ENCODE measurements at regions not wholly inside any gene's neighbourhood (a gene's known extent, or its start where the extent isn't known, plus 50 kb on each side); places are given as distances from the start of the nearest gene placed in this dataset.
"Not testable (repeated sequence)": the region's sequence is repeated elsewhere in the genome, so short reads cannot be mapped to it uniquely, and the experiment has no call there.

GRCh38 chr1:166676981-166677380, 162.3 kb upstream of the POGK start:
- Histone ChIP-seq H3K4me3 (no peak overlapping the region), H3K27ac (no peak overlapping the region)

DNA sequence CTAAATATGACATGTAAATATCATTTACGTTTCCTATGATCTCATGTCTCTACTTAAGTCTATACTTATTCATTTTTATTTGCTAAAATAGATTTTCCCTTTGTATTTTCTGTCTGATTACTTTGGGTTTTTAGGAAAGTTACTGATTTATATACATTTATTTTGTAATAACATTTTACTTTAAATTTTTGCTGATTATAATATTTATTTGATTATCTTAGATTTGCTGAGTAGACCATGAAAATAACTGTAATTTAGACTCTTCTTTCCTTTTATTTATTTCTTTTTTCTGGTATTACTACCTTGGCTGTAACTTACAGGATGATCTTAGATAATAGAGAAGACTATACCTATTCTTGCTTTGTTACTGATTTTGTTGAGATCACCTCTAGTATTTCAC, 159.9 kb upstream of the POGK start:
- Histone ChIP-seq H3K4me3 (no peak overlapping the region), H3K27ac (no peak overlapping the region)

- Histone ChIP-seq H3K27ac (no peak overlapping the region), H3K4me3 (no peak overlapping the region)
Measured at GRCh38 chr1:166682588-166682987, 156.7 kb upstream of the POGK start.

DNA sequence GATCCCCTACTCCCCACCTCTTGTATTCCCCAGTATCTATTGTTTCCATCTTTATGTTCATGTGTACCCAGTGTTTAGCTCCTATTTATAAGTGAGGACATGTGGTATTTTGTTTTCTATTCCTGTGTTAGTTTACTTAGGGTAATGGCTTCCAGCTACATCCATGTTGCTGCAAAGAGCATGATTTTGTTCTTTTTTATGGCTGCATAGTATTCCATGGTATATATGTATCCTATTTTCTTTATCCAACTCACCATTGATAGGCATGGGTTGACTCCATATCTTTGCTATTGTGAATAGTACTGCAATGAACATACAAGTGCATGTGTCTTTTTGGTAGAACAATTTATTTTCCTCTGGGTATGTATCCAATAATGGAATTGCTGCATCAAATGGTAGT, 154.6 kb upstream of the POGK start:
- H3K27ac ChIP-seq, H3K4me3 ChIP-seq: not testable (repeated sequence)

GRCh38 chr1:166685200-166685599, 154.1 kb upstream of the POGK start:
- Histone ChIP-seq H3K27ac (no peak overlapping the region), H3K4me3 (no peak overlapping the region)

GRCh38 chr1:166685891-166686290, 153.4 kb upstream of the POGK start:
- H3K27ac ChIP-seq, H3K4me3 ChIP-seq: not testable (repeated sequence)

GRCh38 chr1:166690596-166690995, 148.7 kb upstream of the POGK start:
- not testable (repeated sequence) for H3K4me3 ChIP-seq, H3K27ac ChIP-seq

GRCh38 chr1:166691476-166691875, 147.8 kb upstream of the POGK start:
- no peak overlapping the region for H3K4me3 ChIP-seq
- no peak overlapping the region for H3K27ac ChIP-seq

DNA sequence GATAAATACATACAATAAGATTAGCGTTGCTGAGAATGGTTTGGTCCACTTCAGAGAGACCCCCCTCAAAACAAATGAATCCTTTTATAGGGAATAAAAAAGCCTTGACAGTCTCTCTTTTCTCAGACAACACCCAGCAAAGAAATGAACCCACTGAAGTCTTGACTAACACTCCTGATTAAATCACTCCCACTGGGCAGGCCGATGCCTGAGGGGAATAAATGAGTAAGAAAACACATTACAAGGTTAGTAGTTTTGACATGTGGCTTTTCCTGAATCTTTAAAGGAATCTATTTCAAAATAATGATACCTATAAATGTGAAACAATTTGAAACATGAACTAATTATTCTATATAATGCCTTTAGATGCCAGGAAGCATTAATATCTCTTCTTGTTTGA, 146.9 kb upstream of the POGK start:
- no peak overlapping the region for H3K4me3 ChIP-seq
- H3K27ac ChIP-seq = no peak overlapping the region

GRCh38 chr1:166693158-166693557, 146.1 kb upstream of the POGK start:
- H3K4me3 ChIP-seq = no peak overlapping the region
- no peak overlapping the region for H3K27ac ChIP-seq

DNA sequence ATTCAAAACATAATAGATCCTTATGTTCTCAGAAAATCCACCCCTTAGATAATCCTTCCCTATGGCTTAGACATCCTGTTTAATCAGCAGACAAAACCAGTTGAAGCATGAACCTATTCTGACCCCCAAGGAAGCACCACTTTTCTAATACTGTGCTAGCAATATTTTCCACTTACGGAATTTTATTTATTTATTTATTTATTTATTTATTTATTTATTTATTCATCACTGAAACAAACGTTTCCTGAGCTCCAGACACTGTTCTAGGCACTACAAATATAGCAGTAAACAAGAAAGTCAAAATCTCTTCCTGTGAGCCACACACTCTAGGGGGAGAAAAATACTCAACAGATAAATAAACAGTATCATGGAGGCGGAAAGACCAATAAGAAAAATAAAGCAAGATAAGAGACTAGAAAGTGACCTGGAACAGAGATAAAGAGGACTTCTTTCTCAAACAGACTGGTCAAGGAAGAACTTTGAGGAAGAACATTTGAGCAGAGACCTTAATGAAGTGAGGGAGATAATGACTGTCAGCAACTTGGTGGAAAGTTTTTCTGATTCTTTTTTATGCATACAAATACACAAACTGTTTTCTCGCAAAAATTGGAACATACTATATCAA, 145.5 kb upstream of the POGK start:
- Histone ChIP-seq H3K27ac (no peak overlapping the region), H3K4me3 (no peak overlapping the region)

DNA sequence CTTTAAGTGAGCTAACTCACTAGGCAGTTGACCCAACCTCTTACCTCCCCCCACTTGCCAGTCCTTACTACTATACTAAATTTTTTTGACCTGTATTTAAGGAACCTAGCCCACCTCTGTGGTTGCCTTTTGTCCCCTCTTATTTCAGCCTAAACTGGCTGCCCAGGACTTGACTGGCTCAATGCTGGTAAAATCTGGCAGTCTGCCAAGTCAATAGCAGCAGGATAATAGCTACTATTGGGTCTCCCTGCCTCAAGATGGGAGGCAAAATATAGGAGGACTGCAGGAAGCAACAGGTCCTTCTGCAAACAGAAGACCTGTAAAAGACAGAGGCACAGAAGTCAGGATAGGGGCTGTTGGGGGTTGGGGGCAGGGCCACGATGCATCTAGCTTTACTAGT, 144.2 kb upstream of the POGK start:
- Histone ChIP-seq H3K4me3 (no peak overlapping the region), H3K27ac (no peak overlapping the region)

DNA sequence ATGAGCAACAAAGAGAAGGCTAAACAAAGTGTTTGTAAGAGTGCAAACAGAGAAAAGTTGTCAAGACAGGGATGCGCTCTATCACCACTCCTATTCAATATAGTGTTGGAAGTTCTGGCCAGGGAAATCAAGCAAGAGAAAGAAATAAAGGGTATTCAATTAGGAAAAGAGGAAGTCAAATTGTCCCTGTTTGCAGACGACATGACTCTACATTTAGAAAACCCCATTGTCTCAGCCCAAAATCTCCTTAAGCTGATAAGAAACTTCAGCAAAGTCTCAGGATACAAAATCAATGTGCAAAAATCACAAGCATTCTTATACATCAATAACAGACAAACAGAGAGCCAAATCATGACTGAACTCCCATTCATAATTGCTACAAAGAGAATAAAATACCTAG, 143.4 kb upstream of the POGK start:
- not testable (repeated sequence) for H3K27ac ChIP-seq, H3K4me3 ChIP-seq

- no peak overlapping the region for H3K4me3 ChIP-seq
- no peak overlapping the region for H3K27ac ChIP-seq
Measured at GRCh38 chr1:166698771-166699170, 140.5 kb upstream of the POGK start.

DNA sequence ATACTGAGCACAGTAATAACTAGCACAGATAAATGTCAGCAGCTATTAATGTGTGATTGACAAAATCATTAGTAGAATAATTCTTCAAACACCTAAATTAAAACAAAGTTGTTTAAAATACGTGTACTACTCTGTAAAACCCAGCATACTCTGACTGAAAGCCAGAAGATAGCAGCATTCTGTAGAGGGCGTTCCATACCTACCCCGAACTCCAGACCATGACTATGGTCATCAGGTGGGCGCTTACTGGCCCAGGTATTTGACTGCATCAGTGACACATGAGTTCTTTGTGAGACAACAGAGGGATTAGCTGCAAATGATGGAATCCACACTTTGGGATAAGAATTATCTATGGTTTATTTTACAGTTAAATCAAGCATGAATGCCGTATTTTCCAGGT, 139.7 kb upstream of the POGK start:
- no peak overlapping the region for H3K27ac ChIP-seq
- H3K4me3 ChIP-seq = no peak overlapping the region

DNA sequence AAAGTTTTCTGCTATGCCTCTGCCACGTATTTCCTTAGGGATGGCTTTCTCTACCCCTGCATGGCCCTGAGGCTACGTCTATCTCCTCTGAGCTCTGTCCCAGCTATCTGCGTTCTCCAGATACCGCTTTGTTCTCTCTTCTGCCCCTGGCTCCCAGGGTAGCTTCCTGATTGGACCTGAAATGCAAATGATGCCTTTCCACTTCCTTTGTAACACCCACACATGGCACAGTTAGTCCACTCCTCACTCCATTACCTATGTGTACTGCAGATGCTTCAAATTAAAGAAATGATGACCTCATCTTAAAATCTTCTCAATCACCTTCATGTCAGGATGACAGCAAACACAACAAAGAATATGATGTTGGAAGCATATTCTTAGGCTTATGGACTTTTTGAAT, 138.6 kb upstream of the POGK start:
- no peak overlapping the region for H3K27ac ChIP-seq
- no peak overlapping the region for H3K4me3 ChIP-seq

GRCh38 chr1:166701603-166702100, 137.6 kb upstream of the POGK start:
- Histone ChIP-seq H3K27ac (no peak overlapping the region), H3K4me3 (no peak overlapping the region)

- no peak overlapping the region for H3K27ac ChIP-seq
Measured at GRCh38 chr1:166703141-166703540, 136.1 kb upstream of the POGK start.

DNA sequence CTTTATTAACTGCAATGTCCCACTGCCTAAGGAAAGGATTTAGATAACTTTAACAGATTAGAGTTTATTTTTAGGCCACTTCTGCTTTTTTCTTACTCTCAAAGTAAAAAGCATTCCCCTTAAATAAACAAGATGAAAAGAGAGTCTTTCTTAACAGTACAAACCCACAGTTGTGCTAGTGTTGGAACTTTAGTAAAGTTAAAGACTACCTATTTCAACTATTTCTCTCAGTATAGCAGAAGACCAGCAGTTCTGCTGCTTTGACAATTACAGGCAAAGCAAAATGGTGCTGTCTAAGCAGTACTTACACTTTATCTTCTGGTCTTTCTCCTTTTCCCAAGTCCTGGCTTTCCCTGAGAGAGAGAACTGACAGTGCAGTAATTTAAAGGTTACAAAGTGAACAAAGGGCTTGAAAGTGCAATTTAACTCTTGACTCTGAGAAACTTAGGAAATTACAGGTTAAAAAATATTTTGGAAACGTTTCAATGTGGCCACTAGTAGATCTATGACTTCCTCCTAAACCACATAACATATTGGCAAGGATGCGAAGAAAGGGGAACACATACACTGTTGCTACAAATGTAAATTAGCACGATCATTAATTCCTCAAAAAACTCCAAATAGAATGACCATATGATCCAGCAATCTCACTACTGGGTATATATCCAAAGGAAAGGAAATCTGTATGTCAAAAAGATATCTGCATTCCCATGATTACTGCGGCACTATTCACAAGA, 135.4 kb upstream of the POGK start:
- H3K4me3 ChIP-seq = no peak overlapping the region
- H3K27ac ChIP-seq = no peak overlapping the region

More at GRCh38 chr1:166703141-166703540, 136.1 kb upstream of the POGK start:
- no peak overlapping the region for H3K4me3 ChIP-seq

- no peak overlapping the region for H3K27ac ChIP-seq
Measured at GRCh38 chr1:166705376-166706289, 133.6 kb upstream of the POGK start.

GRCh38 chr1:166716620-166717019, 122.7 kb upstream of the POGK start:
- Histone ChIP-seq H3K27ac (no peak overlapping the region), H3K4me3 (no peak overlapping the region)

More at GRCh38 chr1:166705376-166706289, 133.6 kb upstream of the POGK start:
- no peak overlapping the region for H3K4me3 ChIP-seq

Measured in skin epidermis (tissue), 12 donors.